ENCODE measurements at regions not wholly inside any gene's neighbourhood (a gene's known extent, or its start where the extent isn't known, plus 50 kb on each side); places are given as distances from the start of the nearest gene placed in this dataset.
"Not testable (repeated sequence)": the region's sequence is repeated elsewhere in the genome, so short reads cannot be mapped to it uniquely, and the experiment has no call there.

GRCh38 chr7:122248472-122248871 lies 56.1 kb downstream of the FEZF1 start:
- Histone ChIP-seq H3K4me1 (ENCODE audit: low read depth, poor library complexity, severe bottlenecking) (peaks cover 7% of the 10 kb centered on the region), H3K4me3 (IDR thresholded peaks at IDR 0.05; ENCODE audit: insufficient read depth, low read depth, low read length) (no peak overlapping the region), H3K9ac (no peak overlapping the region), H3K27me3 (ENCODE audit: insufficient read depth, low read depth) (no peaks in the 10 kb centered on the region), H2AFZ (ENCODE audit: low read depth) (no peak overlapping the region), H3K79me2 (ENCODE audit: insufficient read depth, low read depth) (no peaks in the 10 kb centered on the region), H3K27ac (no peak overlapping the region), H4K20me1 (ENCODE audit: insufficient read depth) (no peaks in the 10 kb centered on the region), H3K4me2 (no peak overlapping the region), H3K36me3 (ENCODE audit: insufficient read depth) (no peaks in the 10 kb centered on the region)
- TF ChIP-seq, protein P1, sequence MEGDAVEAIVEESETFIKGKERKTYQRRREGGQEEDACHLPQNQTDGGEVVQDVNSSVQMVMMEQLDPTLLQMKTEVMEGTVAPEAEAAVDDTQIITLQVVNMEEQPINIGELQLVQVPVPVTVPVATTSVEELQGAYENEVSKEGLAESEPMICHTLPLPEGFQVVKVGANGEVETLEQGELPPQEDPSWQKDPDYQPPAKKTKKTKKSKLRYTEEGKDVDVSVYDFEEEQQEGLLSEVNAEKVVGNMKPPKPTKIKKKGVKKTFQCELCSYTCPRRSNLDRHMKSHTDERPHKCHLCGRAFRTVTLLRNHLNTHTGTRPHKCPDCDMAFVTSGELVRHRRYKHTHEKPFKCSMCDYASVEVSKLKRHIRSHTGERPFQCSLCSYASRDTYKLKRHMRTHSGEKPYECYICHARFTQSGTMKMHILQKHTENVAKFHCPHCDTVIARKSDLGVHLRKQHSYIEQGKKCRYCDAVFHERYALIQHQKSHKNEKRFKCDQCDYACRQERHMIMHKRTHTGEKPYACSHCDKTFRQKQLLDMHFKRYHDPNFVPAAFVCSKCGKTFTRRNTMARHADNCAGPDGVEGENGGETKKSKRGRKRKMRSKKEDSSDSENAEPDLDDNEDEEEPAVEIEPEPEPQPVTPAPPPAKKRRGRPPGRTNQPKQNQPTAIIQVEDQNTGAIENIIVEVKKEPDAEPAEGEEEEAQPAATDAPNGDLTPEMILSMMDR (conservative IDR thresholded peaks at IDR 0.05; ENCODE audit: low read depth, low read length), result no peak

- Histone ChIP-seq H3K9ac (peak overlapping the region; percentile 35; the same call in 1 of the 2 replicates), H3K27ac (peak overlapping the region; percentile 56; the same call in 1 of the 2 replicates)
- H3K36me3 ChIP-seq (ENCODE audit: insufficient read depth); H3K4me3 ChIP-seq (IDR thresholded peaks at IDR 0.05; ENCODE audit: insufficient read depth, low read depth, low read length); H2AFZ ChIP-seq (ENCODE audit: low read depth); H3K79me2 ChIP-seq (ENCODE audit: insufficient read depth, low read depth); H3K4me1 ChIP-seq (ENCODE audit: low read depth, poor library complexity, severe bottlenecking); H3K4me2 ChIP-seq; H3K27me3 ChIP-seq (ENCODE audit: insufficient read depth, low read depth); H4K20me1 ChIP-seq (ENCODE audit: insufficient read depth): not testable (repeated sequence)
These were observed 65.8 kb downstream of the FEZF1 start for GRCh38 chr7:122238729-122239128.

- not testable (repeated sequence) for H2AFZ ChIP-seq (ENCODE audit: low read depth); H3K79me2 ChIP-seq (ENCODE audit: insufficient read depth, low read depth); H4K20me1 ChIP-seq (ENCODE audit: insufficient read depth); H3K36me3 ChIP-seq (ENCODE audit: insufficient read depth); H3K27me3 ChIP-seq (ENCODE audit: insufficient read depth, low read depth); H3K4me1 ChIP-seq (ENCODE audit: low read depth, poor library complexity, severe bottlenecking); H3K4me3 ChIP-seq (IDR thresholded peaks at IDR 0.05; ENCODE audit: insufficient read depth, low read depth, low read length); H3K4me2 ChIP-seq
- Histone ChIP-seq H3K9ac (peak overlapping the region; percentile 35; the same call in 1 of the 2 replicates), H3K27ac (peak overlapping the region; percentile 56; the same call in 1 of the 2 replicates)
These were observed 66.3 kb downstream of the FEZF1 start for GRCh38 chr7:122238297-122238696.

DNA sequence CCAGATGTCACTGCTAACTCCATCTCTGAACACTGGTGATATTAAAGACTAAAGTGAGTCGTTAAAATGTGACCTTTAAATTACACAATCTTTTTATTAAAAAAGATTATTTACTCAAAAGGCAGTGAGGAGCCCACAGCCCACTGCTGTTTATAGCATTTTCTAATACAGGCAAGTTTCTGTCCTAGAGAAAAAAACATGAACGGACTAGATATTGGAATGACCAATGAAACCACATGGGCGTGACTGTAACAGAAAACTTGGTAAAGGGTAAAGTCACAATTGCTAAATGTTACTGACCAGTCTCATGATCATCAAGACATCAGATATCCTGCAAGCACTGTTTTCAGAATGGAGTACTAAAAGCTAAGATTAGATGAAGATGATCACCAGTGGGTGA lies 78.7 kb downstream of the FEZF1 start:
- H3K36me3 ChIP-seq (ENCODE audit: insufficient read depth), result no peaks in the 10 kb centered on the region
- TF ChIP-seq, protein P1 (conservative IDR thresholded peaks at IDR 0.05; ENCODE audit: low read depth, low read length), result no peak
- no peaks in the 10 kb centered on the region for H3K4me1 ChIP-seq (ENCODE audit: low read depth, poor library complexity, severe bottlenecking)
- no peak overlapping the region for H2AFZ ChIP-seq (ENCODE audit: low read depth)
- H3K27me3 ChIP-seq (ENCODE audit: insufficient read depth, low read depth), result no peaks in the 10 kb centered on the region
- H4K20me1 ChIP-seq (ENCODE audit: insufficient read depth), result no peaks in the 10 kb centered on the region
- H3K79me2 ChIP-seq (ENCODE audit: insufficient read depth, low read depth), result no peaks in the 10 kb centered on the region
- H3K4me3 ChIP-seq (IDR thresholded peaks at IDR 0.05; ENCODE audit: insufficient read depth, low read depth, low read length), result no peak overlapping the region
- no peak overlapping the region for H3K4me2 ChIP-seq
- H3K27ac ChIP-seq, result no peak overlapping the region
- no peak overlapping the region for H3K9ac ChIP-seq

DNA sequence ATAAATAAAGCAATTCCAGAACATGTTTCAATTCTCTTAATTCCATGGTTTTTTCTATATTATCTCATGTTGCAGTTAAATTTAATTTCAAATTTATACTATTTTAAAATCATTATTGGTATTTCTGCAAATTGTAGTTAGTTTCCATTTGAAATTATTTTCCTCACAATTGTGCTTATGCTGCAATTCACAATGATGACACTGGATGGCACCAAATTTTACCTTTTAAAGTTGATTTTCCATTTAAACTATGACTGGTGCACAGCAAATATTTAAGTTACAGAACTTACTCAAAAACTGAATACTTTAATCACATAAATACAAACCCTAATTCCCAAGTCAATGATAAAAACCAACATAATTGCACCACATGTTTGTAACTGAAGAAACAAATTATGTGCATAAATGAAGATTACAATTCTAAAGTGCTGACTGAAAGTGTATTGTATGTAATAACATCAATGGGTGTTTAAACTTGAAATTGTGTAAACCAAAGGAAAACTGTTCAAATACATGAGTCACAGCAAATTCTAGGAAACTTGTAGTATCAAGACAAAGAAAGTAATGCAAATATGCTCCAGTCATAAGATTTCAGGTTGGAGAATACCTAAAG lies 75.3 kb upstream of the AASS start:
- H3K36me3 ChIP-seq (ENCODE audit: insufficient read depth), result no peaks in the 10 kb centered on the region
- H2AFZ ChIP-seq (ENCODE audit: low read depth), result no peak overlapping the region
- no peaks in the 10 kb centered on the region for H3K79me2 ChIP-seq (ENCODE audit: insufficient read depth, low read depth)
- no peaks in the 10 kb centered on the region for H4K20me1 ChIP-seq (ENCODE audit: insufficient read depth)
- H3K4me2 ChIP-seq, result no peak overlapping the region
- no peak overlapping the region for H3K4me3 ChIP-seq (IDR thresholded peaks at IDR 0.05; ENCODE audit: insufficient read depth, low read depth, low read length)
- H3K9ac ChIP-seq, result no peak overlapping the region
- TF ChIP-seq, protein P1 (conservative IDR thresholded peaks at IDR 0.05; ENCODE audit: low read depth, low read length), result peak; percentile 97
- no peak overlapping the region for H3K27ac ChIP-seq
- H3K4me1 ChIP-seq (ENCODE audit: low read depth, poor library complexity, severe bottlenecking), result peaks cover 17% of the 10 kb centered on the region
- H3K27me3 ChIP-seq (ENCODE audit: insufficient read depth, low read depth), result no peaks in the 10 kb centered on the region

All from KMS-11 (cell line).